Immature natural killer cell (primary cell): ENCODE measurements at regions not wholly inside any gene's neighbourhood (a gene's known extent, or its start where the extent isn't known, plus 50 kb on each side); places are given as distances from the start of the nearest gene placed in this dataset.

Source experiments
- DNase-seq, 3 donors: peaks; one replicate each; pipeline ENCODE4 v3.0.0; 2022; ENCODE audit warnings: mixed read lengths in 1 of 3
- H3K27ac Mint-ChIP-seq, 6 donors: one replicate each; pipeline ENCODE4 v1.8.0; 2020; ENCODE audit warnings: mixed read lengths in 6 of 6, mild to moderate bottlenecking in 5 of 6, inconsistent platforms in 4 of 6, moderate library complexity in 3 of 6
- H3K27me3 Mint-ChIP-seq, 3 donors: one replicate each; pipeline ENCODE4 v1.8.0; 2020 to 2021; ENCODE audit warnings: low read depth in 3 of 3, mild to moderate bottlenecking in 3 of 3, mixed read lengths in 3 of 3, moderate library complexity in 3 of 3, inconsistent platforms in 1 of 3
- H3K36me3 Mint-ChIP-seq, 3 donors: one replicate each; pipeline ENCODE4 v1.8.0; 2020; ENCODE audit warnings: mixed read lengths in 3 of 3, inconsistent platforms in 2 of 3, mild to moderate bottlenecking in 2 of 3
- H3K4me1 Mint-ChIP-seq, 2 donors: one replicate each; pipeline ENCODE4 v1.8.0; 2020; ENCODE audit warnings: inconsistent platforms in 2 of 2, mild to moderate bottlenecking in 2 of 2, mixed read lengths in 2 of 2, moderate library complexity in 1 of 2
- H3K4me3 Mint-ChIP-seq, 5 donors: one replicate each; pipeline ENCODE4 v1.8.0; 2020; ENCODE audit warnings: mild to moderate bottlenecking in 5 of 5, mixed read lengths in 5 of 5, inconsistent platforms in 3 of 5, moderate library complexity in 3 of 5
- H3K9me3 Mint-ChIP-seq, 6 donors: one replicate each; pipeline ENCODE4 v1.8.0; 2020; ENCODE audit warnings: mild to moderate bottlenecking in 6 of 6, mixed read lengths in 6 of 6, inconsistent platforms in 4 of 6, moderate library complexity in 3 of 6

DNA sequence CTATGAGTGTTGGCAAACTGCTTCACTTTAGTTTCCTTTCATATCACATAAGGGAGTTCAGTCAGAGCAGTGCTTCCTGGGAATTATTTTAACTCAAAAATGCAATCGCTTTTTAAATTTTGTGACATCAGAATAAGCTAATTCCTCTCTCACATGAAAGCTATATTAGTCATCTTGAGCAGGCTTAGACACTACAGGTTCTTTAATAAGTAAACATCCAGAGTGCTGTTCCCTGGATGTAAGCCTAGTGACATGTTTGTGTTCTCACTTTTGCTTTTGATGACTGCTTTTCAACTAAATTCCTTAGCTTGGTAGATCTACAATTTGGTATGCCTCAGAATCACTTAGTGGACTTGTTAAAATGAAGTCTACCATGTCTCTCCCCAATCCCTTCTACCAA is 252.7 kb upstream of the POU3F2 start:
- no peak overlapping the region for H3K4me3 Mint-ChIP-seq
- H3K36me3 Mint-ChIP-seq = no peaks in the 10 kb centered on the region
- no peak for DNase-seq
- no peak overlapping the region for H3K27ac Mint-ChIP-seq
- peaks cover 2 to 31% (median 7%) of the 10 kb centered on the region in 6 donors for H3K9me3 Mint-ChIP-seq
- H3K27me3 Mint-ChIP-seq = peaks cover 1 to 3% (median 2%) of the 10 kb centered on the region in 3 donors
- no peaks in the 10 kb centered on the region for H3K4me1 Mint-ChIP-seq

DNA sequence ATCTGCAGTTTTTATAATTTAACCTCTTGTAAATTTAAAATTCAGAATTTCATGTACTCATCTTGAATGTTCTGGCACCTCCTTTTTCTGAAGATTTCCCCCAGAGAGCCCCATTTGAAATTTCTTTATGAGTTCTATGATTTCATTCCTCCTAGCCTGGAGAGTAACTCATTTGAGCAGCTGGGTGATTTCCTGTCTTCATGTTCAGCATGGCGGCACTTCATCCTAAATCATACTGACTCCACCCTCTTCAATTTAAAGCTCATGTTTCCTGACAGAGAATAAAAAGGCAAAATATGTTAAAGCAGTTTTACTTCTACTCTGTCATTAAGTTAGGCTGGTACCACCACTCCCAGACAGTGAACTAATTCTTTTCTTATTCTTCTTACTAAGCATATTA is 250.9 kb upstream of the POU3F2 start:
- no peak for DNase-seq
- no peak overlapping the region for H3K4me3 Mint-ChIP-seq
- H3K9me3 Mint-ChIP-seq = peaks cover 2 to 31% (median 8%) of the 10 kb centered on the region in 6 donors
- H3K4me1 Mint-ChIP-seq = no peaks in the 10 kb centered on the region
- H3K27ac Mint-ChIP-seq = no peak overlapping the region
- H3K36me3 Mint-ChIP-seq = no peaks in the 10 kb centered on the region
- peaks cover 1 to 3% (median 2%) of the 10 kb centered on the region in 3 donors for H3K27me3 Mint-ChIP-seq

DNA sequence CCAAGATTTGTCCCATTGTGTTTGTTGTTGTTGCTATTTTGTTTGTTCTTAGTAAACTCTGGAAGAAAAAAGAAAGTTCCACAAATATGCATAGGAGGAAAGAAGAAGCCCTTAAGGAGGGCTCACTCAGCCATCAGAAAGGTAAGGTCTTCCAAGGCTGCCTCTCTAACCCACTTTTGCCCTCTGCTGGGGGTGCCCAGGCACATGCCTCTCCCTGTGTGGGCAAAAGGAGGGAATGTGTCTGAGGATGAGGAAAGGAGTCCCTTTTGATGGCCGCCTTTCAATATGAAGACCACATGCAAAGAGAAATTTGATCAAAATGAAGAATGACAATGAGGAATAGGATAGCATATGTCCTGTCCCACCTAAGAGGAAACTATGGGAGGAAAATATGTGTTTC is 248.2 kb upstream of the POU3F2 start:
- Mint-ChIP-seq H3K36me3 (no peaks in the 10 kb centered on the region), H3K27ac (no peak overlapping the region), H3K9me3 (peaks cover 2 to 22% (median 7%) of the 10 kb centered on the region in 6 donors), H3K27me3 (peaks cover 0 to 3% (median 1%) of the 10 kb centered on the region in 3 donors), H3K4me1 (no peaks in the 10 kb centered on the region), H3K4me3 (no peak overlapping the region)
- no peak for DNase-seq

DNA sequence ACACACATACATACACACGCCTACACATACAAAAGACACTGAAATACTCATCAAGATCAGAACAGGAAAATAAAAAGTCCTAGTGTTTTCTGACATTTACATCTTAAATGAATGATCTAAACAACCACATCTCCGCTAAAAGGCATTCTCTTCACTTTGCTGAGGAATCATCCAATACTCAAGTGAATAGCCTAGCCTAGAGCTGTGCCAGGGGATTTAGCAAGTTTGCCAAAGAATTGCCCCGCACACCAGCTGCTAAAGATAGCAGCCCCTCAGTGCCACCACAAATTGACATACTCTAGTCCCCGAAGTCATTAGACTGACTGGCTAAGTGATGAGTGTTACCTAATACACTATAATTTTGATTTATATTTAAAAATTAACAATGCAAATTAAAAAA is 246.8 kb upstream of the POU3F2 start:
- Mint-ChIP-seq H3K4me3 (no peak overlapping the region), H3K36me3 (no peaks in the 10 kb centered on the region), H3K27me3 (peaks cover 0 to 3% (median 1%) of the 10 kb centered on the region in 3 donors), H3K27ac (no peak overlapping the region), H3K4me1 (no peaks in the 10 kb centered on the region), H3K9me3 (peaks cover 2 to 22% (median 7%) of the 10 kb centered on the region in 6 donors)
- no peak for DNase-seq

DNA sequence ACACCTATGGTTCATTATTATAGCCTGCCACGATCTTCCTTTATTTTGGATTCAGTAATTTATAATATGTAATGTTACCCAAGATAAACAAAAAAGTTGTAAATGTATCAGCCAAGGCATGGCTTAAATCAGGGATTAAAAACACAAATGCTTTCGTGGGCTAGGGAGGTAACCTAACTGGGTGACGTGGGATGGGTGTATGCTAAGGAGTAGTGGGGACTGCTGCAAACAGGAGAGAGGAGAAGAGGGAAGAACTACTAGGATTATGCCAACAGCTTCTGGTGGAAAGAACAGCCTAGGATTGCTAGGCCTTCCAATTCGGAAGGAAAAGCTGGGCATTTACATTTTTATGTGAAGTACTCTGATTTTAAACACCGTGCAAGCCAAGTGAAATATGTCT is 244.8 kb upstream of the POU3F2 start:
- Mint-ChIP-seq H3K9me3 (peaks cover 0 to 16% (median 4%) of the 10 kb centered on the region in 6 donors), H3K27ac (no peak overlapping the region), H3K27me3 (peaks cover 0 to 5% (median 1%) of the 10 kb centered on the region in 3 donors), H3K4me3 (no peak overlapping the region), H3K4me1 (no peaks in the 10 kb centered on the region), H3K36me3 (no peaks in the 10 kb centered on the region)
- DNase-seq = no peak

DNA sequence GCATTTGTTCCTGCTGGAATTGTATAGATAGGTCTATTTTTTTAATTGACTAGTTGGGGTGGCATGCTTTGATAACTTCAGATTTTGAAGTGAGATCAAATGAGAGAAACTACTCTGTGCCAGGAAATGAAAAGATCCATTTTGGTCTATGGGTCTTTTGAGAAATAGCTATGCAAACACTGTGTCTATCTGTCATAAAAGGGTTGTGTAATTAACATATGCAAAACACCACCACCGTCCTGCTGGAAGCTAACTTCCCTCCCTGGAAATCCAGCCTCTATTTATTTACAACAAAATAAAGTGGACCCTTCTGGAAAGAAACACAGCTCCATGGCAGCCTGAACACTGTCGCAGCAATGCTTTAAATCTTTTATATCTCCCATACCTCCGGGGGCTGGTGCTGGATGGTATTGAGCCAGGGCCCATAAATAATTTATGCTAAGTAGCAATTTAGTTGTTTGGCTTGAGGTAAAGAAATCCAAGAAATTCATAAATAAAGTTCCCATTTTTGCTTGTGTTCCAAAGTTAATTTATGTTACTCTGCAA is 244.2 kb upstream of the POU3F2 start:
- DNase-seq = no peak
- Mint-ChIP-seq H3K4me1 (no peaks in the 10 kb centered on the region), H3K27me3 (peaks cover 0 to 4% (median under 1%) of the 10 kb centered on the region in 3 donors), H3K9me3 (peaks cover 0 to 11% (median 3%) of the 10 kb centered on the region in 6 donors), H3K4me3 (no peak overlapping the region), H3K27ac (no peak overlapping the region), H3K36me3 (no peaks in the 10 kb centered on the region)

DNA sequence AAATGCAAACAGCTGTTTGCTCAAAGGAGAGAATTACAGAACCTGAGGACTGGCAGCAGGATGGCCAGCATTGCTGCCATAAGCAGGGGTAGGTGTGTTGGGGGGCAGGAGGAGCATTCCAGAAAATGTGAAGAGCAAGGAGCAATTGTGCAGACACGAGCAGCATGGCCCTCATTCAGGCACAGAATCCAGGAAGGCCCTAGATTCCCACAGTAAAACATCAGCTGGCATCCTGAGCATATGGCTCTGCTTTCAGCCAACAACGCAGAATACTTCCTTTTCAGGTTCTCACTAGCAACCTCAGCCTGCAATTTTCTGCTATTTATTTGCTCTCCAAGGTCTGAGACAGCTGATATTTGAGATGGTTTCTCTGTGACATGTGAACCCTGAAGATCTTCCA is 243.4 kb upstream of the POU3F2 start:
- H3K27me3 Mint-ChIP-seq = peaks cover 0 to 4% (median 1%) of the 10 kb centered on the region in 3 donors
- H3K4me3 Mint-ChIP-seq = no peak overlapping the region
- H3K4me1 Mint-ChIP-seq = no peaks in the 10 kb centered on the region
- no peaks in the 10 kb centered on the region for H3K36me3 Mint-ChIP-seq
- no peak overlapping the region for H3K27ac Mint-ChIP-seq
- H3K9me3 Mint-ChIP-seq = peaks cover 0 to 6% (median 3%) of the 10 kb centered on the region in 6 donors
- no peak for DNase-seq

DNA sequence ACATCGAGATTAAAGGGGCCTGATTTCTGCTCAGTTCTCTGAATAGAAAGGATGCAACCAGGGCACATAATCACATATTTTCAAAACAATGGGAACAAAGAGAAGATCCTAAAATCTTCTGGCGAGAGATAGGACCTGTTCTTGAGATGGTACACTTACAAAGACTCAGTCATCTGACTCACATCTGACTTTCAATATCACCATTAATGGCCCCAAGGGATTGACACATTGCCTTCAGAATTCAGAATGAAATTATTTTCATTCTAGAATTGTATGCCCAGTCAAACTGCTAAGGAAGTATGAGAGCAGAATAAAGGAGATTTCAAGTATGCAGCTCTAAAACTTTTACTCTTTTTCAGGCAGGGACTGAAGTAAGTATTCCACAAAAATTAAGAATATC is 240.7 kb upstream of the POU3F2 start:
- DNase-seq = no peak
- H3K4me3 Mint-ChIP-seq = no peak overlapping the region
- H3K4me1 Mint-ChIP-seq = no peaks in the 10 kb centered on the region
- H3K27ac Mint-ChIP-seq = no peak overlapping the region
- peaks cover 0 to 4% (median 1%) of the 10 kb centered on the region in 3 donors for H3K27me3 Mint-ChIP-seq
- peaks cover 0 to 5% (median under 1%) of the 10 kb centered on the region in 6 donors for H3K9me3 Mint-ChIP-seq
- H3K36me3 Mint-ChIP-seq = no peaks in the 10 kb centered on the region

DNA sequence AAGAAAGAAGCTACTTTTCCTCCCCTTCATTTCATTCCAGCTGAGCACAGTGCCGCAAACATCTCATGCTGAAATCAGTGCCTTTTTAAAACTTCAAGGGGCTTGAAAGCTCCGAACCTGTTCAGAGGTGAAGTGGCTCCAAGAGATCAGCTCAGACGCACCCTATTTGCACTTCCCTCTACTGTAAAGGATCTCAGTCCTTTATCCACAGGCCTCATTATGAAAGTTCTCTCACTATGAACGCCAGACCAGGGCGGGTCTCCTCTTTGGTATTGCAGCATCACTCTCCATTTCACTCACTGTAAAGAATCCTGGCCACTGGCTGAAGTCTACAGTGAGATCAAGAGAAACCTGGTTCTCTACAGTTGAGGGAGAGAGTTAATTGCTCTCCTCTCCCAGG is 232.7 kb upstream of the POU3F2 start:
- H3K9me3 Mint-ChIP-seq = peaks cover 0 to 15% (median 3%) of the 10 kb centered on the region in 6 donors
- DNase-seq = no peak
- no peaks in the 10 kb centered on the region for H3K4me1 Mint-ChIP-seq
- H3K4me3 Mint-ChIP-seq = no peak overlapping the region
- no peaks in the 10 kb centered on the region for H3K36me3 Mint-ChIP-seq
- no peak overlapping the region for H3K27ac Mint-ChIP-seq
- peaks cover 0 to 1% (median 0%) of the 10 kb centered on the region in 3 donors for H3K27me3 Mint-ChIP-seq

DNA sequence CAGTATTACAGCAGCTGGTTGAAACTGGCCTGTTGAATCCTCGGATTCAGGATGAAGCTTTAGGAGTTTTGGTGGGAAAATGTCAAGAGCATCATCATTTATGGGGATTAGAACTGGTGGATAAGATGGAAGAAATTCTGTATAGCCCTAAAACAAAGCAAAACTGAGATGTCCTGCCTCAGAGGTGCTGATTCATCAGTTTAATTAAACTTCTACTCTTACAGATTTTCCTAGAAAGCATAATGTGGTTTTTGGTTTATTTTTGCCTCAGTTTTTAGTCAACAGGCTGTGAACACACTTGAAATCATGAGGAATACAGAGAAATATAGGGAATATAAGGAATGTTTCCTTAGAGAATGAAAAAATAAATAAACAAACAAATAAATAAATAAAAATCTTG is 228.7 kb upstream of the POU3F2 start:
- peaks cover 0 to 10% (median 4%) of the 10 kb centered on the region in 6 donors for H3K9me3 Mint-ChIP-seq
- no peaks in the 10 kb centered on the region for H3K36me3 Mint-ChIP-seq

DNA sequence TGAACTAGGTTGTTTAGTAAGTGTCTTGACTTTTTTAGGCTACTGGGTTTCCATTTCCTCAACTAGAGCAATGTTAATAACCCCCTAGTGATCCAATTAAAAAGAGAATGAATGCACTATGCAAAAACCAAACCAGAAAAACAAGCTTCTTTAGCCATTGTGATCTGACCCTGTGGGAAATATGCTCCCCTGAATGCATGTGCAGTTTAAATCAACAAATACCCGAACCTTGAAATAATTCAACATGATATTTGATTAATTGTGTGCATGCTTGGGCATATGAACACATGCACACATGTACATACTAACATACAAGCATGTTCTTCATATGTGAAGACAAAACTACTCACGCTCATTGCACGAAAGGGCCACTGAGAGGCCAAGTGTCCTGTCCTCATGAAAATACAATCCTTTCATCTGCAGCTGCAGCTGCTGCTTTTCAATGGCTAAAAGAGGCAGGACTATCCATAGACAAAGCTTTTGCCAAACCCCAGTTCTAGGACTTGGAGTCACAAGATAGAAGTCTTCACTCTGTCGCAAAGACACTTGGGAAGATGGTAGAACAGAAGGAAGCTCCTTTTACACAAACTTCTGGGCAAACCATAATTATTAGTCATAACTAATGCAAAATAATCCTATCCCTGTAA is 207.1 kb upstream of the POU3F2 start:
- Mint-ChIP-seq H3K36me3 (no peaks in the 10 kb centered on the region), H3K27me3 (peaks cover 0 to 1% (median 0%) of the 10 kb centered on the region in 3 donors), H3K4me3 (no peak overlapping the region), H3K27ac (no peak overlapping the region), H3K4me1 (no peaks in the 10 kb centered on the region), H3K9me3 (peaks cover 0 to 6% (median 0%) of the 10 kb centered on the region in 6 donors)
- DNase-seq = no peak

More for the DNA sequence above, 228.7 kb upstream of the POU3F2 start:
- no peak overlapping the region for H3K27ac Mint-ChIP-seq
- no peak for DNase-seq
- no peak overlapping the region for H3K4me3 Mint-ChIP-seq
- H3K27me3 Mint-ChIP-seq = no peaks in the 10 kb centered on the region
- no peaks in the 10 kb centered on the region for H3K4me1 Mint-ChIP-seq

DNA sequence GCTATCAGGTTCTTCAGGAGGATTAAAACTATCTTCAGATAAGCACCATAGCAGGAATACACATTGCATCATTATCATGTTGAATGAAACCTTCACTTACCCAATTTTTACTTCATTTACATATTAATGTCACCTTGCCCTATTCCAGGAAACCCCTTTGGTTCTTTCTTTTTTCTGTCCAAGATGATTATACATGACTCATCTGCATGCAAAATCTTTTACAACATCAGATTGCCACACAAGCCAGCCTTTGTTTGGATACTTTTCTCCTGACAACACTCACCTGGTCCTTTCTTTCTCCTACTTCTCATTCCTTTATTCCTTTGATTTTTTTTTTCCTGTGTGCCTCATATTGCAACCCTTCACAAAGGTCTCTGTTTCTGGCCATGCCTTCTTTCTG is 200.5 kb upstream of the POU3F2 start:
- Mint-ChIP-seq H3K27me3 (peaks cover 0 to 1% (median 0%) of the 10 kb centered on the region in 3 donors), H3K27ac (no peak overlapping the region), H3K4me1 (no peaks in the 10 kb centered on the region), H3K9me3 (peaks cover 0 to 5% (median 1%) of the 10 kb centered on the region in 6 donors), H3K4me3 (no peak overlapping the region), H3K36me3 (no peaks in the 10 kb centered on the region)
- DNase-seq = no peak

DNA sequence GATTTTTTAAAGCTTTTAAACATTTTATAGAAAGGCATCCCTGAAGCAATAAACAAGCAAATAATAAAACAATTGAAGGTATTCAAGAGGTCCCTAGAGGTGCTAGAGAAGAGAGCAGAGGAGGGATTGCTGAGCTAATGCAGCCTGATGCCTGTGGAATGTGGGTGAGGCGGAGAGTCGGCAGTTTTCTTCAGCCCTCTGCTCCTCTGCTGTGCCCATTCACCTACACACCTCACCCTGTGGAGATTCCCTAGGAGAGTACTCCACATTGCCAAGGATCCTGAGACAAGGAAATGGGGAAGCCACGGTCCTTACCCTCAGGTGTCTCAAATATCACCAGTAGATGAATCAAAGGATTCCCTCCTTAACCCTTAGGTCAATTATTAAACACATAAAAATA is 199.8 kb upstream of the POU3F2 start:
- Mint-ChIP-seq H3K4me1 (no peaks in the 10 kb centered on the region), H3K27me3 (peaks cover 0 to 1% (median 0%) of the 10 kb centered on the region in 3 donors), H3K27ac (no peak overlapping the region), H3K9me3 (peaks cover 0 to 4% (median 1%) of the 10 kb centered on the region in 6 donors), H3K36me3 (no peaks in the 10 kb centered on the region), H3K4me3 (no peak overlapping the region)
- DNase-seq = no peak

DNA sequence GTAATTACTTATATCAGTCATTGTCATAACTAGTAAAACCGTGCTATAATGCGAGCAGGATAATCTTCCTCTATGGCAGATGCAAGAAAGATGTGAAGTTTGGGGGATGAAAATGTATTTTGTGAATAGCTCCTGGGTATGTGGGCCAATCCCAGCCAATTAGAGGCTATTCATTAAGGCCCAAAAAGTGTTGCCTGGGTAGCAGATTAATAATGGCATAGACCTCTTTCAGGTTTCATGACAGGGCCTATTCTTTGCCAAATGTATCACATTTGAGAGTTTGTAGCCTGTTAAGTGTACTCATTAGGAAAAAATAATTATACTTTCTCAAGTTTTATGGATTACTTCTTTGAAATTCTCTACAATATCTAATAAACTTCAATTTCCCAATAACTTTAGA is 199.2 kb upstream of the POU3F2 start:
- H3K36me3 Mint-ChIP-seq = no peaks in the 10 kb centered on the region
- H3K9me3 Mint-ChIP-seq = peaks cover 0 to 8% (median 3%) of the 10 kb centered on the region in 6 donors
- H3K27ac Mint-ChIP-seq = no peak overlapping the region
- DNase-seq = no peak
- H3K4me1 Mint-ChIP-seq = no peaks in the 10 kb centered on the region
- peaks cover 0 to 2% (median 1%) of the 10 kb centered on the region in 3 donors for H3K27me3 Mint-ChIP-seq
- no peak overlapping the region for H3K4me3 Mint-ChIP-seq

DNA sequence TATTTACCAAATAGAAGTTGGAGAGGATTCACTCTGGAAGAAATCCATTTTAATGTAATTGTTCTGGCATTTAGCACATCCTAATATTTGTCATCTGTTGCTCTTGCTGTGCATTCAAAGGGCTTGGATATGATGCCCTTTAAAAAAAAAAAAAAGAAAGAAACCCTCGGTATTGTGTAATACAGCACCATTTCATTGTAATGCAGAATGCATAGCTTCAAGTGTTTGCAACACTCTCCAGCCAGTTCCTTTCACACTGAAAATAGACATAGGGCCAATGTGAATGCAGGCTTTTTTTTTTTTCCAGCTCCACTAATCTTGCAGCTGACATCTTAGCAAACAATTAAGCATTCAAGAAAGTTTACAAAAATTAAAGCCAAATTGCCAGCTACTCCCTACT is 197.4 kb upstream of the POU3F2 start:
- H3K36me3 Mint-ChIP-seq = no peaks in the 10 kb centered on the region
- H3K27me3 Mint-ChIP-seq = peaks cover 0 to 2% (median 1%) of the 10 kb centered on the region in 3 donors
- H3K4me3 Mint-ChIP-seq = no peak overlapping the region

More for the DNA sequence above, 197.4 kb upstream of the POU3F2 start:
- Mint-ChIP-seq H3K9me3 (peaks cover 0 to 15% (median 4%) of the 10 kb centered on the region in 6 donors), H3K4me1 (no peaks in the 10 kb centered on the region), H3K27ac (no peak overlapping the region)
- no peak for DNase-seq
